ENCODE measurements at regions not wholly inside any gene's neighbourhood (a gene's known extent, or its start where the extent isn't known, plus 50 kb on each side); places are given as distances from the start of the nearest gene placed in this dataset.

GRCh38 chr3:157573780-157574378 is 70.7 kb upstream of the VEPH1 start:
- DNase-seq, result peak; percentile 25

- peak; percentile 64 for DNase-seq
These were observed 70.1 kb upstream of the VEPH1 start for GRCh38 chr3:157573281-157573680.

- DNase-seq, result peak; percentile 68
These were observed 69.5 kb upstream of the VEPH1 start for GRCh38 chr3:157572559-157573270.

- DNase-seq, result no peak
These were observed 63.4 kb upstream of the VEPH1 start for GRCh38 chr3:157566596-157566995.

- DNase-seq, result peak; percentile 9
These were observed 56.2 kb upstream of the VEPH1 start for GRCh38 chr3:157559401-157559800.

Data from EL (cell line).